ENCODE measurements at regions not wholly inside any gene's neighbourhood (a gene's known extent, or its start where the extent isn't known, plus 50 kb on each side); places are given as distances from the start of the nearest gene placed in this dataset.

DNA sequence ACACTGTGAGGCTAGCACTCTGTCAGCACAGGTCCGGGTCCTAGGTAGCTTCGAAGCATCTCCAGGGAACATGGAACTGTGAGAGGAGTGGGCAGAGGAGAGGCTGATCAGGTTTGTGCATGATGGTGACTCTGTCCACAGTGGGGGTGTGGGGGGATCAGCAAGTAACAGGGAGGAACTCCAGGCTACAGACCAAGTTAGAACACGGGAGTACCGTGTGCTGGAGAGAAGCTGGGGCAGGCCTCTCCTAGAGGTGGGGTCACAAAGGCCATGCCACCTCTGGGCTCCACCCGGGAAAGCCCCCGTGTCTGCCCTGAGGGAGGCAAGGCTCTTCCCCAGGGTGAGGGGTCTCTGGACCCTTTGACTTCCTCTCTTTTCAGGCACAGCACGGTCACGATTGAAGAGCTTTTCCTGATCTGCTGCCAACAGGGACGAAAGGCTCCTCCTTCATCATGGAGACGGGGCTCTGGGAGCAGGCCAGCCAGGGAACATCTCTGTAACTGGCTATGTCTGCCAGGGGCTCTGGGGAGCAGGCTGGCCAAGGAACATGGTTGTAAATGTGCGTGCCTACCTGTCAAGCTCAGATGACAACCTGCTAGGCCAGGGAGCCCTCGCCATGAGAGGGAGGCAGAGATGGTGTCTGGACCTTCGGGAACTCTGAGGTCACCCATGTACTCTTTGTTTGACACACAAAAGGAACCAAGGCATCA lies 1476.1 kb downstream of the BRD1 start:
- no peak for DNase-seq

DNA sequence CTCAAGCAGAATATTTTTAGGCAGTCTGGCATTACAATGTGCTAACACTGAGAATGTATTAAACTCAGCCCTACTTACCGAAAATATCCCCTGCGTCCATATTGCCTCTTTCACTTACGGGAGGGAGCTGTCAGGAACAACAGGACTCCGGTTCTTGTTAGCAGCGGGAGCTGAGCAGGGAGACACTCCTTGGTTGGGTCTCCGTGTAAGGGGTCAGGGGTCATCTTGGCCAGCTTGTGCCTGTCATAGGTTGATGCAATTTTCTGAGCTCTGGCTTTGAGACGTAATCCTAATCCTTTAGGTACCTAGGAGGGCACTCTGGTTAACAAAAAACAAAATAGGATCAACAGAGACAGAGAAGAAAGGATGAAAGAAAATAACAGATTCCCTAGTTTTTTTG lies 1477.2 kb downstream of the BRD1 start:
- no peak for DNase-seq

GRCh38 chr22:48348855-48349254 lies 1478.8 kb downstream of the BRD1 start:
- no peak for DNase-seq

DNA sequence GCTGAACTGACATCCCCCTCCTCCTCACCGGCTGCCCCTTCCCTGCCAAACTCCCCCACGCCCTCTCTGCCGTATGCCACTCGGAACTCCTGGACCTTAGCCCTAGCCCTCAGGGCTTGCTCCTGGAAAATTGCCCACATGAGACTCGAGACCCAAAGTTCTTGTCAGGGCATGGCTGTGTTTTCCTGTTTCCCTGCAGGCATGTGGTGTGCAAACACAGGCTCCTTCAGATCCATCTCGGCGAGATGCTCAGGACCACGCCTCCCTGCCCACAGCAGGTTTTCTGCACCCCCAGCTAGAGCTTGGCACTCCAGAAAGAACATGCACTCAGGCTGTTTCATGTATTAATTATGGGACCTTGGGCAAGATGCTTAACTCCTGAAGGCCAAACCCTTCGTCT lies 1480.4 kb downstream of the BRD1 start:
- DNase-seq = no peak

DNA sequence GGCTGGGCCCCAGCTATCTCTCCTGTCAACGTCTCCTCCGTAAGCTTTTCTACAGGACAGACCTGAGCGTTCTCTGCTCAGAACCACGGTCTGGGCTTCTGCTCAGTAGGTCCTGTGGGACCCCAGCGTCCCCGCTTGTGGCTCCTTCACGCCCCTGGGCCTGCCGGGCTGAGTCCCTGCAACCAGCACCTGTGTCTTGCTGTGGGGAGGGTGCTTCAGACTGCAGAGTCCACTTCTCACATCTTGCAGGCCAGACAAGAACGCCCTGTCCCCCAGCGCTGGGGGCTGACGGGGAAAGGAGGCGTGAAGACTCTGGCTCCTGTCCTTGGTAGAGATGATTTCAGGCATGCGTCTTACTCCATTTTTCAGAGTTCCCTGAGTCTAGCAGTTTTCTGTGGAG lies 1480.8 kb downstream of the BRD1 start:
- DNase-seq = no peak

GRCh38 chr22:48346311-48346710 lies 1481.4 kb downstream of the BRD1 start:
- no peak for DNase-seq

- DNase-seq = no peak
Observed at GRCh38 chr22:48345631-48346030, 1482.0 kb downstream of the BRD1 start.

DNA sequence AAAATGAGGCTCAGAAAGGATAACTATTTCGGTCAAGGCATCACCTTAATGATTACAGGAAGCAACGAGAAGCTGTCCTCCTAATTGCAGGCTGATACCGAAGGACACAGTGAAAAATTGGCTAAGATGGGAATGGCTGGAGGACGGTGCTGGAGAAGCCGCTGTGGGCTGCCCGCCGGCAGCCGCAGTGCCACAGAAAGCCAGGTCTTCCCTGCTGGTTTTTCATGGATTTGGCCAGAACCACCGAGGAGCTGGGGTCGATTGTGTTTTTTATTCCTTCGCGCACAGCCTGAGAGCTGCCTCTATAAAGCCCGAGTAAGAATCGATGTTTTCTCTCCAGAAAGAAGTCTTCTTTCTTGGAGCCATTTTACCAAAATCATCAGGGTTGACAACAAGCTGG lies 1484.2 kb downstream of the BRD1 start:
- no peak for DNase-seq

DNA sequence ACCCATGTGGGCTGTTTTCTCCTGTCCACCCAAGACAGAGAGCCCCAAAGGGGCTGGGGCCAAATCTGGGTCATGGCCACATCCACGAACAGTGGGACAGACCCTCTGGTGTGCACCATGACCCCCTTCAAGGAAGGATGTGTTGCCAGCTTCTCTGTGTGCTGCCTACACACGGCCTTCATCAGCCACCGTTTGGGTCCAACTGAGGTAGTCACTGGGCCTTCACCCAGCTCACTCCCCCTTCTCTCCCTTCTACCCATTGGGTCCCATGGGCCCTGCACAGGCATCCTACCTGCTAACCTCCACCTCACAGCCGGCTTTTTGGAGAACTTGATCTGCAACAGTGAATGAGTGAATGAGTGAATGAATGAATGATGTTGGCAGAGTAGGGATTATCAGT lies 1484.9 kb downstream of the BRD1 start:
- DNase-seq = no peak

- DNase-seq = no peak
Observed at GRCh38 chr22:48342016-48342415, 1485.7 kb downstream of the BRD1 start.

GRCh38 chr22:48340727-48341709 lies 1486.7 kb downstream of the BRD1 start:
- no peak for DNase-seq

- DNase-seq = no peak
Observed at GRCh38 chr22:48340191-48340590, 1487.5 kb downstream of the BRD1 start.

DNA sequence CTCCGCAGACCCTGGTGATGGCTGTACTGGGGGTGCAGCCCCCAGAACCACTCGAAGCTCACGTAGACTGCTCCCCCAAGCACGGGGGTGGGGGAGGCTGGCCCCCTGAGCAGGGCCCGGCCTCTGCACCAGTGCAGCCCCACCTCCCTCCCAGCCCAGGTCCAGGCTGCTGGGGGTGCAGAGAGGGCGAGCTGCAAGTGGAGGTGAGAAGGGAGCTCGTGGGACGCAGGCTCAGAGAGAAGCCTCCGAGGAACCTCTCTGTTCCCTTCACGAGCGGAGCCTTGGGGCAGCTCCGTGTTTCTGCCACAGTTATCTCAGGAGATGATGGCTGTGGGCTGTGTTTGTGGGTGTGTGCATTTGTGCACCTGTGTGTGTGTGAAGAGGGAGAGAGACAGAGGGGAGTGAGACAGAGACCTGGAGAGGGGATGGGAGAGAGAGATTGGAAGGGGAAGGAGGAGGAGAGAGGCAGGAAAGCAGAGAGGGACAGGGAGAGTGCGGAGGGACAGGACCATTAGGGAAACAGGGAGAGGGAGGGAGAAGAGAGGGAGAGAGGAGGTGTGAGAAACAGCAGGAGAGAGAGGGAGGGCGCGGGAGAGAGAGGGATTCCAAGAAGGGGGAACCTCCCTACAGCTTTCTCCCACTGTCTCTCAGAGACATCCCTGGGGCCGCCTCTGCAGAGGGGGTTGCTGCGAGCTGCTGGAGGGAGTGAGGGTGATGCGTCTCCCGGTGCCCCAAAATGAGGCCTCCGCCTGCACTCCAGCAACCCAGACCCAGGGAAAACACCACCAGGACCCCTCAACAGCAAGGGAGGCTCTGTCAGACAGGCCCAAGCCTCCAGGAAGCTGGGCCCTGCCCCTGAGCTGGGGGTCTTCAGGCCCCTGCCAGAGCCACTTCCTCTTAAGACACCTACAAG lies 1488.6 kb downstream of the BRD1 start:
- DNase-seq = no peak

DNA sequence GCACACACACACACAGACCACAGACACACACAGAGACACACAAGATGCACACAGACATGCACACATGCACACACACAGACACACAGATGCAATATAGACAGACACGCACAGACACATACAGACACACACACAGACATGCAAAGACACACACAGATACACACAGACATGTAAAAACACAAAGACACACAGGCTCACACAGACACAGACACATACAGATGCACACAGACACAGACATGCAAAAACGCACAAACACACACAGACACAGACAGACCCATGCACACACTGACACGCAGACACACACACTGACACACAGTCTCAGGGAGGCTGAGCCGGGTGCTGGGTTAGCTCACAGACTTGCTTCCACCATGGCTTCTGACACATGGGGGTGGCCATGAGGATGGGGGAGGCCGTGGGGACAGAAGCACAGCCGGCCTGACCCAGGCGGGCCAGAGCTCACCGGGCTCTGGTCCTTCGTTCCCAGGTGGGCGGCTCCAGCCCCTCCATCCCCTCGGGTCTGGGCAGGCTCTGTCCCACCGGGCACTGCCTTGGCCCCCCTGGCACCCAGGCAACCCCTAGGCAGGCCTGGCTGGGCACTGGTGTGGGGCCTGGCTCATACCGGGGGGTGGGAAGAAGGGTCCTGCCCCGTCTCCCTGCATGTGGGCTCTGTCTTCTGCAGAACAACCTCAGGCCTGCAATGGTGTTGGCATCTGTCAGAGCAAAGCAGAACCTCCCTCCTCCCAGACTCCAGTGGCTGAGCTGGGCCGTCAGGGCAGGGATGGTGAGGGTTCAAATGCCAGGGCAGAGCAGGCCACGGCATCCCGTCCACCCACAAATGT lies 1489.5 kb downstream of the BRD1 start:
- no peak for DNase-seq

DNA sequence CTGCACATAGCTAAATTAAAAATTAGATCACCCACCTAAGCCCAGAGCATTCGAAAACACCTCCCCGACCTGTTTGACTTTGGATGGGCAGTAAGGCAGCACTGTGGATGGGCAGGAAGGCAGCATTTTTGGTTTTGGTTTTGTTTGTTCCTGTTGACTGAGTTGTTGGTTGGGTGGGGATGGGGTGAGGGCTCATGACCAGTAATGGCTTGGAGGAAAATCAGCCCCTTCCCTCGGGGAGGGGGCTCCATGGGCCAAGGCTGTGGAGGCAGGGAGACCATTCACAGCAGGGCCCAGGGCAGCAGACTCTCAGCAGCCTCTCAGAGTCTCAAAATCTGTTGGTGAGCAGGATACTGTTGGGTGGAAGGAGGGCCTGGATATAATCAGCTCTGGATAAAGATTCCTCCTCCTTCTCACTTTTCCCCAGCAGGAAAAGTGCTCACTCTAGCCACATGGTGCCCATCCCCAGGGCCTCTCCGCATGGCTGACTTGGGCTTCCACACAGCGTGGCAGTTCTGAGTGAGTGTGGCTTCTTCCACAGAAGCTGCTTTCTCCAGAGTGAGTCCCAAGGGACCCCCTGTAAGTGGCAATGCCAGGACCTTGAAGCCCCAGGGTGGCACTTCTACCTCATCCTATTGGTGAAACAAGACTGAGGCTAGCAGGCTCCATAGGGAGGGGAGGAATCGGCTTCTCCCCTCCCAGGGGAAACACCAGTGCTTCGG lies 1491.2 kb downstream of the BRD1 start:
- no peak for DNase-seq

DNA sequence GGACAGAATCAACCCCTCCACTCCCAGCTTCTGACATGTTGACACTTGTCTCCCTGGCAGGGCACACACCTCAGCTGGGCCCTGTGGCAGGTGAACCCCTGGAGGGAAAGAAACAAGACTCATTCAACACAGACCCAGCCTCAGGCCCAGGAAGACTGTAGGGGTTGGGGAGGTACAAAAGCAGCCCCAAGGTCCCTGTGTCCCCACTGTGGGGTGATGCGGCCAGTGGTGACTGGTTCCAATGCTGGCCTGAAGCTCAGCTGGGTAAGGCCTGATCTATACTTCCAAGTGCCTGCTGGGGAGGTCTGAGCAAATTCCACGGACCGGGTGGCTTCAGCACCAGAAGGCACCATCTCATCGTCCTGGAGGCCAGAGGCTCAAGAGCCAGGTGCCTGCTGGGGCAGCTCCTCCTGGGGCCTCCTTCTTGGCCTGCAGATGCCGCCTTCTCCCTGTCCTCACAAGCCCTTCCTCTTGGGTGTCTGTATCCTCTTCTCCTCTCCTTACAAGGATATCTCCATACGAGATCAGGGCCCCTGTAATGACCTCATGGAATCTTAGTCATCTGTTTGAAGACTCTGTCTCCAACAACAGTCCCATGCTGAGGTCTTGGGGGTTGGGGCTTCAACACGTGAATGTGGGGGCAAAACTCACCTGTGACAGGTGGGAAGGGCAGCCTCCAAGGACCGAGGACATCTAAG lies 1492.1 kb downstream of the BRD1 start:
- no peak for DNase-seq

GRCh38 chr22:48334971-48335370 lies 1492.7 kb downstream of the BRD1 start:
- no peak for DNase-seq

DNA sequence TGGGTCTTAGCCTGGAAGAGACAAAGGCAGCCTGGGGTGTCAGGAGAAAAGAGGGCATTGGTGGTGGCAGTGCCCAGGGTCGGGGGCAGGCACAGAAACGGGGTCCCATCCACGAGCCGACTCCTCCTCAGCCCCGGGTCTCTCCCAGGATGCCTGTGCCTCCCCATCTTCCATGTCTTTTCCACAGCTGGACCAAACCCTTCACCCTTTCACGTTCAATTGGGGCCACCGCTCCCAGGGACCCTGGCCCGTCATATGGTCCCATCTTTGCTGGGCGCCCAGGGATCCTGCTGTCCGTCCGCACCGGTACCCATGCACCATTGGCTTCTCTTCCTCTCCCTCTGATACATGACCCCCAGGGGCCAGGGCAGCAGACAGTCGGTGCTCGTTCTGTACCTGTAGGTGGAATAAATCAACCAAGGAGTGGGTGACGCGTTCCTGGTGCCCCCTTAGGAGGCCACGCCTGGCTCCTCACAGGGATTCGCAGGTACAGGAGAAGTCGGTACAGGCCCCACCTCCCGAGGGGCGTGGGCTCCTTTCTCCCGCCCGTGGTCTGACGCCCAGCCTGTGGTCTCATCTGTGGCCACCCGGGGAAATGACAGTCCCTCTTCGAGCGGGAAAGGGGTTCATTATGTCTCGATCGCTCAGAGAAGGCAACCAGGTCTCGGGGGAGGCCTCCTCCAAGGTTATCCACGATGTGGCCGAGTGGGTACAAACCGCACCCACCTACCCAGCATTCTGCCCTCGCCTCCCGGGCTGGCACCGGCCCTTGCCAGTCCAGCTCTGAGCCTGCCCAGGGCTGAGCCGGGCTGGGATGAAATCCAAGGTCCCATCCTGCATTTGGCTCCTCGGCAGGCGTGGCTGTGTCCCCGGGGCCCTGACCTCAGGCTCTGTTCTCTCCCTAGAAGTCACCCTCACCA lies 1493.6 kb downstream of the BRD1 start:
- DNase-seq = no peak

- no peak for DNase-seq
Observed at GRCh38 chr22:48333323-48333763, 1494.3 kb downstream of the BRD1 start.
